ENCODE measurements at regions not wholly inside any gene's neighbourhood (a gene's known extent, or its start where the extent isn't known, plus 50 kb on each side); places are given as distances from the start of the nearest gene placed in this dataset.

DNA sequence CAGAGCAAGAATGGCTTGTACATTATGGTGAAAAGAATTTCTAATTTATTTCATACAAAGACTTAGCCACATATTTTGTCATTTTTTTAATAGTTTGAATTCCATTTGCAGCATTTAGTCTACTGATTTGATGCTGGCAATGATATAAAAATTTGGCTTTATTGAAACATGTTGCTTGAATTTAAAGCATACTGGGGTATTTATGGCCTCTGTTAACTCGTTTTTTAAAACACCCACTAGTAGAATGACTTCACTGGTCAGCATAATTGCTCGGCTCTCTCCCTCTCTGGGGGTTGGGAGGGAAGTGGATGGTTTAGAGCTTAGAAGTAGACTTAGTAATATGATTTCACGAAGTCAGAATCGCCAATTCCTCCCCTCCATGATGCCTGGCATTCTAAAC is 354.9 kb upstream of the HTR2A start:
- TF ChIP-seq, protein P1, sequence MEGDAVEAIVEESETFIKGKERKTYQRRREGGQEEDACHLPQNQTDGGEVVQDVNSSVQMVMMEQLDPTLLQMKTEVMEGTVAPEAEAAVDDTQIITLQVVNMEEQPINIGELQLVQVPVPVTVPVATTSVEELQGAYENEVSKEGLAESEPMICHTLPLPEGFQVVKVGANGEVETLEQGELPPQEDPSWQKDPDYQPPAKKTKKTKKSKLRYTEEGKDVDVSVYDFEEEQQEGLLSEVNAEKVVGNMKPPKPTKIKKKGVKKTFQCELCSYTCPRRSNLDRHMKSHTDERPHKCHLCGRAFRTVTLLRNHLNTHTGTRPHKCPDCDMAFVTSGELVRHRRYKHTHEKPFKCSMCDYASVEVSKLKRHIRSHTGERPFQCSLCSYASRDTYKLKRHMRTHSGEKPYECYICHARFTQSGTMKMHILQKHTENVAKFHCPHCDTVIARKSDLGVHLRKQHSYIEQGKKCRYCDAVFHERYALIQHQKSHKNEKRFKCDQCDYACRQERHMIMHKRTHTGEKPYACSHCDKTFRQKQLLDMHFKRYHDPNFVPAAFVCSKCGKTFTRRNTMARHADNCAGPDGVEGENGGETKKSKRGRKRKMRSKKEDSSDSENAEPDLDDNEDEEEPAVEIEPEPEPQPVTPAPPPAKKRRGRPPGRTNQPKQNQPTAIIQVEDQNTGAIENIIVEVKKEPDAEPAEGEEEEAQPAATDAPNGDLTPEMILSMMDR (IDR thresholded peaks at IDR 0.05; ENCODE audit: insufficient read depth, low read depth, low read length, missing control alignments), result no peak
- no peak overlapping the region for H3K4me3 ChIP-seq (ENCODE audit: low read length)
- DNase-seq (ENCODE audit: low read depth), result no peak

DNA sequence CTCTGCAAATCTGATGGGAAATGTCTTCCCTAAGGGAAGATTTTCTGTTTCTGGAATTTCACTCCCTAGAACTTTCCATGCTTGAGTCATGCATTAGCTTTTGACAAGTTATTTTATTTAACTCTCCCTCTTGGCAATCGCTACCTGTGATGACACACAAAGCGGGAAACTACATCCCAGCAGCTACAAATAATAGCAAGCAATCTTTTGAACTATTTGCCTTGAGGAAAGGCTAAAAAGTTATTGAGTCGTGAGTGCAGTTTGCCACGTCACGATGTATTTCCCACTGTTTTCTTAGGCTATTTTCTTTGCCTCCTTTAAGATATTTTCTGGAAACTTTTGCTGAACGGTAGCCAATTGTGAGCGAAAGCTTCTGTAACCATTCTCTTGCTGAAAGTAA is 353.3 kb upstream of the HTR2A start:
- TF ChIP-seq, protein P1 (IDR thresholded peaks at IDR 0.05; ENCODE audit: insufficient read depth, low read depth, low read length, missing control alignments), result no peak
- H3K4me3 ChIP-seq (ENCODE audit: low read length), result no peak overlapping the region
- DNase-seq (ENCODE audit: low read depth), result peak; percentile 69

DNA sequence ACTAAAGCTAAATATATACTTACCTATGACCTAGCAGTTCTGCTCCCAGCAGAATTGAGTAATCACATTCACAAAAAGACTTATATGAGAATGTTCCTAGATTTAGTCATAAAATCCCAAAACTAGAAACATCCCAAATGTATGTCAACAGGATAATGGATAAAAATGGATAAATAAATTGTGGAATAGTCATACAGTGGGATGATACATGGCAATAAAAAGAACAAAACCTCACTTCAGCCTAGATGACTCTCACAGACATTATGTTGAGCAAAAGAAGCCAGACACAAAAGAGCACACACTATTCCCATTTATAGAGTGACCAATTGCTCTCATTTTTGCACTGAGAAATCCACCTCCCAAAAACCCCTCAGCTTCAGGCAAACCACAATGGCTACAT is 352.4 kb upstream of the HTR2A start:
- DNase-seq (ENCODE audit: low read depth), result no peak
- no peak overlapping the region for H3K4me3 ChIP-seq (ENCODE audit: low read length)
- TF ChIP-seq, protein P1 (IDR thresholded peaks at IDR 0.05; ENCODE audit: insufficient read depth, low read depth, low read length, missing control alignments), result no peak

DNA sequence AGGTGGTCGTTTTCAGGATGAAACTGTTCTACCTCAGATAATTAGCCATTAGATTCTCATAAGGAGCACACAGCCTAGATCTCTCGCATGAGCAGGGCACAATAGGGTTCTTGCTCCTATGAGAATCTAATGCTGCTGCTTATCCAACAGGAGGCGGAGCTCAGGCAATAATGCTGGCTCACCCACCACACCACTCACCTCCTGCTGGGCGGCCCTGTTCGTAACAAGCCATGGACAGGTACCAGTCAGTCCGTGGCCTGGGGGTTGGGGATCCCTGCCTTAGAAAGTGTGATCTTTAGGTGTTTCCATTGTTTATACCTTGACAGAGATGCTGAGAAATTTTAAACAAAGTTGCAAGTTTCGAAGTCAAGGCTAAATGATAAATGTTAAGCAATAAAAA is 344.6 kb upstream of the HTR2A start:
- H3K4me3 ChIP-seq (ENCODE audit: low read length), result no peak overlapping the region
- DNase-seq (ENCODE audit: low read depth), result no peak
- TF ChIP-seq, protein P1 (IDR thresholded peaks at IDR 0.05; ENCODE audit: insufficient read depth, low read depth, low read length, missing control alignments), result no peak

DNA sequence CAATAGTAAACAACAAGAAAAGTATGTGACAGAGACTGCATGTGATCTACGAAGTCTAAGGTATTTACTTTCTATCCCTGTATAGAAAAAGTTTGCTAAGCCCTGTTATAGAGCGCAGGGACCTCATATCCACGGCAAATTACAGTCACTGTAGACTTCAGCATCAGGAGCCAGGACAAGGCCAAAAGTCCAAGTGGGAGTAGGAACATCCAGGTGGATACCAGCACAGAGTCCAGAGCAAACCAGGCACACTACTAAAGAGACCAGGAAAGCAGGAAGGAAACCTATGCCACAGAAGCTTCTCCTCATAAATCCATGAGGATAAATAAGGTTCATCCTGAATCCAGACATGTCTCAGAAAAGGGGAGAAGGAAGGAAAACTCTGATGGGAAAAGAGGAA is 342.2 kb upstream of the HTR2A start:
- no peak for DNase-seq (ENCODE audit: low read depth)
- TF ChIP-seq, protein P1 (IDR thresholded peaks at IDR 0.05; ENCODE audit: insufficient read depth, low read depth, low read length, missing control alignments), result no peak
- no peak overlapping the region for H3K4me3 ChIP-seq (ENCODE audit: low read length)

DNA sequence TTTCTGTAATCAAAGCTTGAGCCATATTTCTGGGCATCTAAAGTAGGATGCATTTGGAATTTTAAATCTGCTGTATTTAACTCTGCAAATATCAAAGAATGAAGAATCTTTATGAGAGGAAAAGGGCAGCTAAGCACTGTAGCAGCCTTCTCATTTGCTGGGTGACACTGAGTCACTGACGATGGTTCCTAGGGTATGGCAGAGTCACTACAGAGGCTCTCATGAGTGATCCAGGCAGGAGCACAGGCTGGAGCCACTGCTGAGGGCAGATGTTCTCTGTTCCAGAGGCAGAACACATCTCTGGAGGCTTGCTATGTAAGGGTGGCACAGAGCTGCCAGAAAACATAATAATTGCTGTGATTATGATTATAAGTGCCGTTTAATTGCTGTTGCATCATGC is 340.7 kb upstream of the HTR2A start:
- no peak overlapping the region for H3K4me3 ChIP-seq (ENCODE audit: low read length)
- DNase-seq (ENCODE audit: low read depth), result no peak
- TF ChIP-seq, protein P1 (IDR thresholded peaks at IDR 0.05; ENCODE audit: insufficient read depth, low read depth, low read length, missing control alignments), result no peak

DNA sequence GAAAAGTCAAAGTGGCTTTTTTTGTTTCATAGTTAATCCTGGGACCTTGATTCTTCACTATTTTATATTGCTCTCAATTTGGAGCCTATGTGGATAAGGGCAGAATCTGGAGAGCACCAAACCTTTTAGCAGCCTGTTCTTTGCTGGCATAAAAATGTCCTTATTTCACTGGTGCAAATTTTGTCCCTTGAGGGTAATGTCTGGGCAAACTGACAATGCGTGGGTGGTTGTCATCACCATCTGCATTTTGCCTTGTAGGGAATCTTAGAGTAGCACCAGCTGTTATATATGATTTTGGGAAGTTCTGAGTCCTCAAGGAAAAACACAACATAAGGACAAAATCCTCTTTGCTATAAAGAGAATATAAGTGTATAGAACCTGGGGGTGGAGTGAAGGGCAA is 336.9 kb upstream of the HTR2A start:
- no peak for DNase-seq (ENCODE audit: low read depth)
- no peak overlapping the region for H3K4me3 ChIP-seq (ENCODE audit: low read length)
- TF ChIP-seq, protein P1 (IDR thresholded peaks at IDR 0.05; ENCODE audit: insufficient read depth, low read depth, low read length, missing control alignments), result no peak
